Right lobe of liver (tissue), 4 donors: ENCODE measurements at regions not wholly inside any gene's neighbourhood (a gene's known extent, or its start where the extent isn't known, plus 50 kb on each side); places are given as distances from the start of the nearest gene placed in this dataset.
"Not testable (repeated sequence)": the region's sequence is repeated elsewhere in the genome, so short reads cannot be mapped to it uniquely, and the experiment has no call there.

ENCODE experiments used
- CTCF ChIP-seq, 4 donors: fragments of 200-600 bp in 3 of 4; fragments of 450-650 bp in 1 of 4; IDR thresholded peaks; one replicate each; pipeline versions ENCODE4 v1.5.1 to v1.8.0; 2016 to 2022; ENCODE audit warnings: antibody characterized with exemption in 4 of 4, mild to moderate bottlenecking in 2 of 4
- POLR2A ChIP-seq: fragments of 450-650 bp; IDR thresholded peaks from one replicate; pipeline ENCODE4 v1.6.1; 2017; ENCODE audit warnings: antibody characterized with exemption, mild to moderate bottlenecking
- donor health status: DM: no; HTN: no; CAD: no.
- donor health status: DM: no; HTN: no; CAD: no.
- donor health status: DM: no; HTN: yes; CAD: no.

GRCh38 chr10:21034770-21035169 is 137.7 kb upstream of the NEBL start:
- not testable (repeated sequence) for TF ChIP-seq CTCF (IDR thresholded peaks at IDR 0.05); POLR2A
